GM19351 (cell line): ENCODE measurements at regions not wholly inside any gene's neighbourhood (a gene's known extent, or its start where the extent isn't known, plus 50 kb on each side); places are given as distances from the start of the nearest gene placed in this dataset.

Experiments used
- ATAC-seq: cut with Tn5 transposase; IDR thresholded peaks from one replicate; pipeline ENCODE4 v1.9.1; 2021; ENCODE audit warnings: mild to moderate bottlenecking, moderate library complexity; ENCODE audit not compliant: unreplicated experiment

GRCh38 chr5:167158588-167158987 is 1132.9 kb upstream of the WWC1 start:
- no peak for ATAC-seq

- no peak for ATAC-seq
Observed at GRCh38 chr5:167160388-167160787, 1131.1 kb upstream of the WWC1 start.

- no peak for ATAC-seq
Observed at GRCh38 chr5:167166696-167167095, 1124.7 kb upstream of the WWC1 start.

GRCh38 chr5:167167191-167167795 is 1124.2 kb upstream of the WWC1 start:
- no peak for ATAC-seq

- ATAC-seq: no peak
Observed at GRCh38 chr5:167168971-167169370, 1122.5 kb upstream of the WWC1 start.

GRCh38 chr5:167171056-167171455 is 1120.4 kb upstream of the WWC1 start:
- no peak for ATAC-seq

GRCh38 chr5:167177736-167178135 is 1113.7 kb upstream of the WWC1 start:
- no peak for ATAC-seq

- ATAC-seq: no peak
Observed at GRCh38 chr5:167180906-167181305, 1110.5 kb upstream of the WWC1 start.

- ATAC-seq: no peak
Observed at GRCh38 chr5:167205881-167206280, 1085.6 kb upstream of the WWC1 start.

- no peak for ATAC-seq
Observed at GRCh38 chr5:167207081-167207480, 1084.4 kb upstream of the WWC1 start.

GRCh38 chr5:167208911-167209310 is 1082.5 kb upstream of the WWC1 start:
- no peak for ATAC-seq

- ATAC-seq: no peak
Observed at GRCh38 chr5:167217097-167217743, 1074.2 kb upstream of the WWC1 start.

- ATAC-seq: no peak
Observed at GRCh38 chr5:167219298-167219697, 1072.1 kb upstream of the WWC1 start.

- ATAC-seq: no peak
Observed at GRCh38 chr5:167226386-167226785, 1065.1 kb upstream of the WWC1 start.

GRCh38 chr5:167228134-167228533 is 1063.3 kb upstream of the WWC1 start:
- no peak for ATAC-seq

- ATAC-seq: no peak
Observed at GRCh38 chr5:167229751-167230150, 1061.7 kb upstream of the WWC1 start.

GRCh38 chr5:167230414-167230813 is 1061.0 kb upstream of the WWC1 start:
- ATAC-seq: no peak

- ATAC-seq: no peak
Observed at GRCh38 chr5:167232675-167233311, 1058.7 kb upstream of the WWC1 start.

- no peak for ATAC-seq
Observed at GRCh38 chr5:167233507-167234220, 1057.8 kb upstream of the WWC1 start.

- ATAC-seq: no peak
Observed at GRCh38 chr5:167241436-167242067, 1049.9 kb upstream of the WWC1 start.

- no peak for ATAC-seq
Observed at GRCh38 chr5:167242701-167243100, 1048.7 kb upstream of the WWC1 start.
